ENCODE measurements at regions not wholly inside any gene's neighbourhood (a gene's known extent, or its start where the extent isn't known, plus 50 kb on each side); places are given as distances from the start of the nearest gene placed in this dataset.

DNA sequence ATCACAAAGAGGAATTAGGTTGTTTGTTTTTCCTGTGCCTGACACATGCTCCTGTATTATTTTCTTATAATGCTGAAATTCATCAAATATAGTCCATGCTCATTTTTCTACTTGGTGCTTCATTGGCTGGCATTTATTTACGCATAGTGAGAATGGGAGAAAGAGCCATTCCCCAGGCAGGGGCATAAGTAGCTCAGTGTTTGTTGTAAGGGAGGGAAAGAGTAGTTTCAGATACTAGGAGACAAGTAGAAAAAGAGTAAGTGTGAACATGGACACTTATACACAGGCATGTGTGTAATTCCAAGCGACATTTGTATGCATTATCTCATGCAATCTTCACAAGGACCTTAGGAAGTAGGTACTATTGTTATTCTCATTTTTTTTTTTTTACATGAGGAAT is 111.9 kb upstream of the UGP2 start:
- TF ChIP-seq, protein P1, sequence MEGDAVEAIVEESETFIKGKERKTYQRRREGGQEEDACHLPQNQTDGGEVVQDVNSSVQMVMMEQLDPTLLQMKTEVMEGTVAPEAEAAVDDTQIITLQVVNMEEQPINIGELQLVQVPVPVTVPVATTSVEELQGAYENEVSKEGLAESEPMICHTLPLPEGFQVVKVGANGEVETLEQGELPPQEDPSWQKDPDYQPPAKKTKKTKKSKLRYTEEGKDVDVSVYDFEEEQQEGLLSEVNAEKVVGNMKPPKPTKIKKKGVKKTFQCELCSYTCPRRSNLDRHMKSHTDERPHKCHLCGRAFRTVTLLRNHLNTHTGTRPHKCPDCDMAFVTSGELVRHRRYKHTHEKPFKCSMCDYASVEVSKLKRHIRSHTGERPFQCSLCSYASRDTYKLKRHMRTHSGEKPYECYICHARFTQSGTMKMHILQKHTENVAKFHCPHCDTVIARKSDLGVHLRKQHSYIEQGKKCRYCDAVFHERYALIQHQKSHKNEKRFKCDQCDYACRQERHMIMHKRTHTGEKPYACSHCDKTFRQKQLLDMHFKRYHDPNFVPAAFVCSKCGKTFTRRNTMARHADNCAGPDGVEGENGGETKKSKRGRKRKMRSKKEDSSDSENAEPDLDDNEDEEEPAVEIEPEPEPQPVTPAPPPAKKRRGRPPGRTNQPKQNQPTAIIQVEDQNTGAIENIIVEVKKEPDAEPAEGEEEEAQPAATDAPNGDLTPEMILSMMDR (IDR thresholded peaks at IDR 0.05) = no peak
- TF ChIP-seq POLR2AphosphoS5 (IDR thresholded peaks at IDR 0.05) (no peak), POLR2A (IDR thresholded peaks at IDR 0.05) (no peak)

Measured in suprapubic skin (tissue), 4 donors.